BE2C (cell line): ENCODE measurements at regions not wholly inside any gene's neighbourhood (a gene's known extent, or its start where the extent isn't known, plus 50 kb on each side); places are given as distances from the start of the nearest gene placed in this dataset.

Experiments used
- DNase-seq: peaks from one replicate; pipeline ENCODE4 v3.0.0-alpha.2; 2020
- H3K27me3 ChIP-seq: fragments of 250-450 bp; sonication (Bioruptor Pico); 2 replicates; pipeline ENCODE4 v1.5.1; 2020; ENCODE audit warnings: mild to moderate bottlenecking
- H3K36me3 ChIP-seq: fragments of 250-450 bp; sonication (Bioruptor Pico); 2 replicates; pipeline ENCODE4 v1.5.1; 2020; ENCODE audit warnings: mild to moderate bottlenecking
- H3K4me1 ChIP-seq: fragments of 250-450 bp; sonication (Bioruptor Pico); 2 replicates; pipeline ENCODE4 v1.5.1; 2020
- H3K4me3 ChIP-seq: 2 replicates; pipeline ENCODE4 v1.5.1; 2011; ENCODE audit warnings: low read depth, low read length
- H3K9me3 ChIP-seq: fragments of 250-450 bp; sonication (Bioruptor Pico); 2 replicates; pipeline ENCODE4 v1.5.1; 2020
- TF ChIP-seq, protein P1 (sequence below): IDR thresholded peaks from 2 replicates; pipeline ENCODE4 v1.5.1; 2012; ENCODE audit warnings: mild to moderate bottlenecking, low read depth, low read length

DNA sequence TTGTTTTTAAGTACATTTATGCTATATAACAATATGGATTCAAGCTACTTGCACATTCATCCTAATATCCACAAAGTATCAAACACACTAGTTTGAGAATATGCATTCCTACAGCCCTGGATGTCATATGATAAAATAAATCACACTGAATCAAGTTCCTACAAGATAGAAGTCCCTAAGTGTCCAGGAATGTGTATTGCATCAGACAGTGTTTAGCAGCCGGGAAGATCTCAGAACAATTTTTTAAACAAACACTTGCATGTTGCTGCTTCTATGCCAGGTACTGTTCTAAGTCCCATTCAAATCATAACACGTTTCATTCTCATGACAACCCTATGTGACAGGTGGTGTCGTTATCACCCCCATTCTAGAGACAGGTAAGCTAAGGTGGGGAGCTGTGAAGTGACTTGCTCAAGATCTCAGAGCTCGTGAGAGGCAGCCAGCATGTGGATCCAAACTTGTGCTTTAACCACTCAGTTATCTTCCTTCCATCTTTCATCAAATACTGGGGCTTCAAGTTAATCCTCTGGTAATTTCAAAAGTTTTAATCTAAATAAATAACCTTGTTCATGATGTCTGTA is 68.3 kb upstream of the KIF26B start:
- DNase-seq, result no peak
- Histone ChIP-seq H3K36me3 (no peaks in the 10 kb centered on the region; the same call in 1 of the 2 replicates), H3K27me3 (no peaks in the 10 kb centered on the region), H3K9me3 (no peaks in the 10 kb centered on the region), H3K4me1 (peaks cover 5% of the 10 kb centered on the region), H3K4me3 (no peak overlapping the region)
- TF ChIP-seq, protein P1, sequence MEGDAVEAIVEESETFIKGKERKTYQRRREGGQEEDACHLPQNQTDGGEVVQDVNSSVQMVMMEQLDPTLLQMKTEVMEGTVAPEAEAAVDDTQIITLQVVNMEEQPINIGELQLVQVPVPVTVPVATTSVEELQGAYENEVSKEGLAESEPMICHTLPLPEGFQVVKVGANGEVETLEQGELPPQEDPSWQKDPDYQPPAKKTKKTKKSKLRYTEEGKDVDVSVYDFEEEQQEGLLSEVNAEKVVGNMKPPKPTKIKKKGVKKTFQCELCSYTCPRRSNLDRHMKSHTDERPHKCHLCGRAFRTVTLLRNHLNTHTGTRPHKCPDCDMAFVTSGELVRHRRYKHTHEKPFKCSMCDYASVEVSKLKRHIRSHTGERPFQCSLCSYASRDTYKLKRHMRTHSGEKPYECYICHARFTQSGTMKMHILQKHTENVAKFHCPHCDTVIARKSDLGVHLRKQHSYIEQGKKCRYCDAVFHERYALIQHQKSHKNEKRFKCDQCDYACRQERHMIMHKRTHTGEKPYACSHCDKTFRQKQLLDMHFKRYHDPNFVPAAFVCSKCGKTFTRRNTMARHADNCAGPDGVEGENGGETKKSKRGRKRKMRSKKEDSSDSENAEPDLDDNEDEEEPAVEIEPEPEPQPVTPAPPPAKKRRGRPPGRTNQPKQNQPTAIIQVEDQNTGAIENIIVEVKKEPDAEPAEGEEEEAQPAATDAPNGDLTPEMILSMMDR, result no peak

GRCh38 chr1:245085508-245086095 is 69.2 kb upstream of the KIF26B start:
- DNase-seq, result no peak
- Histone ChIP-seq H3K4me1 (no peaks in the 10 kb centered on the region), H3K27me3 (no peaks in the 10 kb centered on the region), H3K9me3 (no peaks in the 10 kb centered on the region), H3K36me3 (no peaks in the 10 kb centered on the region), H3K4me3 (no peak overlapping the region)
- TF ChIP-seq, protein P1, result no peak

DNA sequence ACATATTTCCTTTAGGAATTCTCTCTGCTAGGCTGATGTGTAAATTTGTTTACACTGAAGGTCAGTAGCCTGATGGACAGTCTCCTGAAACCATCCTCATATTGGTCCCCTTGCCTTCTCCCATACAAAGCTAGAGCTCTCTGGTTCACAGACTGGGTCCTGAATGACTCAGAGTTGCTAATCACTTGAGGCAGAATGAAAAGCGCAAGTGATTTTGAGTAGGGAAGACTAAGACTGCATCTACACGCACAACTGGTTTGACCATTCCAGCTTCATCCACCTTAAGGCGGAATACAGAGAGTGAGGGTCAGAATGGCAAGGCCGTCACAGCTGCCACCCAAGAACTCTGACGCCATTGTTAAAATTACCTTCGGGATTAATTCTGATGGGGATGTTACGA is 70.2 kb upstream of the KIF26B start:
- TF ChIP-seq, protein P1, result no peak
- H3K4me1 ChIP-seq, result no peaks in the 10 kb centered on the region
- DNase-seq, result no peak
- H3K9me3 ChIP-seq, result no peaks in the 10 kb centered on the region
- H3K4me3 ChIP-seq, result no peak overlapping the region
- no peaks in the 10 kb centered on the region for H3K27me3 ChIP-seq
- no peaks in the 10 kb centered on the region for H3K36me3 ChIP-seq

DNA sequence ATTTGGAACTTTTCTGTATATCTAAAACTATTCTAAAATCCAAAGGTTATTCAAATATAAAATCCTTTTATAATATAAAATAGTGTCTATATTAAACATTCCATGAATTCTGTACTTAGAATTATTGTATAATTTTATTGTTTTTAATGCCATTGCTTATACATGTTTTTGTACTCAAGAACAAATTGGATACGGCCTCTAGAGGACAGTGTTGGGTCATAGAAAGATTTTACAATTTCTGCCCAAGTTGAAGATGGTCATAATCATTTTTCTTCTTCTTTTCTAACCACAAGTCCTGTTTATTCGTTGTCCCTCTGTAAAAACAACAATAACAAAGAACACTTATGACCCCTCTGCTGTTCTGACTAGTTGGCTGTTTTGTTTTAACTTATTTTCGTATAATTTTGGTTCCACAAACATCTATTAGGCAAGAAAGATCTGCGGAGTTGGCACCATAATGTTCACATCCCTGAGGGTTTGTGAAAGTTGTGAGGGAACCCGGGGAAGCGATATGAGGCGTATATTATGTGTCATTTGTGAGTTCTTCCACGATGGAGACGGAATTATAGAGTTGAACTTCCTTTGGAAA is 75.7 kb upstream of the KIF26B start:
- Histone ChIP-seq H3K9me3 (no peaks in the 10 kb centered on the region), H3K36me3 (no peaks in the 10 kb centered on the region), H3K4me1 (no peaks in the 10 kb centered on the region), H3K4me3 (no peak overlapping the region), H3K27me3 (no peaks in the 10 kb centered on the region)
- peak; percentile 24 for DNase-seq
- TF ChIP-seq, protein P1, result peak; percentile 87

DNA sequence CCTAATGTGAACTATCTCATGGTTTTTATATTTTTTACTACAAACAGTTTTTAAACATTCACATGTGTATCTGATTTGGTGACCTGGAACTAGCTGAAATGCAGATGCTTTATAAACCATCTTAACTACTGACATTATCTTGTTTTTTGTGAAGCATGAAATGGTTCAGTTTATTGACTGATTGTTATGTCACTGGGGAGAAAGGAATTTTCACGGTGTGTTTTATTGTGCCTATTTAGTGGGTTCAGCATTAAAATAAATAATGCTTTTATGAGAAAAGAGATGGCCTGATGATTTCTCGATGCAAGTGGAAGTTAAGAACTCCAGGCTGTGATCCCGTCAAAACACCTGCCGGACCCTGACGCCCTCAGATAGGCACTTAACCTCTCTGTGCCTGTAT is 79.9 kb upstream of the KIF26B start:
- Histone ChIP-seq H3K4me1 (no peaks in the 10 kb centered on the region), H3K36me3 (no peaks in the 10 kb centered on the region), H3K27me3 (no peaks in the 10 kb centered on the region), H3K4me3 (no peak overlapping the region), H3K9me3 (no peaks in the 10 kb centered on the region)
- TF ChIP-seq, protein P1, result no peak
- DNase-seq, result no peak

GRCh38 chr1:245074232-245074747 is 80.5 kb upstream of the KIF26B start:
- Histone ChIP-seq H3K4me3 (no peak overlapping the region), H3K4me1 (no peaks in the 10 kb centered on the region), H3K27me3 (no peaks in the 10 kb centered on the region), H3K36me3 (no peaks in the 10 kb centered on the region), H3K9me3 (no peaks in the 10 kb centered on the region)
- DNase-seq, result no peak
- TF ChIP-seq, protein P1, result no peak
